Neural cell (in vitro differentiated cells): ENCODE measurements at regions not wholly inside any gene's neighbourhood (a gene's known extent, or its start where the extent isn't known, plus 50 kb on each side); places are given as distances from the start of the nearest gene placed in this dataset.

ENCODE experiments used
- H2AFZ ChIP-seq: fragments of 200-600, 300-800 bp; sonication (generic), shearing (Covaris generic); 2 replicates; pipeline ENCODE4 v1.6.0; 2014; ENCODE audit warnings: low read depth, mild to moderate bottlenecking, antibody characterized with exemption, low read length, moderate library complexity
- H3F3A ChIP-seq: fragments of 200-600 bp; shearing (Covaris generic); 2 replicates; pipeline ENCODE4 v1.6.1; 2016; ENCODE audit warnings: mild to moderate bottlenecking, moderate library complexity, mixed read lengths, antibody characterized with exemption, low read length; ENCODE audit not compliant: insufficient read depth, poor library complexity, severe bottlenecking
- H3K27ac ChIP-seq: fragments of 200-600, 300-800 bp; sonication (generic), shearing (Covaris generic); 2 replicates; pipeline ENCODE4 v1.5.1; 2014; ENCODE audit warnings: mild to moderate bottlenecking, low read length, moderate library complexity
- H3K27me3 ChIP-seq: fragments of 300-800, 200-600 bp; sonication (generic), shearing (Covaris generic); 2 replicates; pipeline ENCODE4 v1.6.0; 2014; ENCODE audit warnings: mild to moderate bottlenecking, low read depth, low read length, moderate library complexity; ENCODE audit not compliant: insufficient read depth
- H3K36me3 ChIP-seq: fragments of 300-800, 200-600 bp; sonication (generic), shearing (Covaris generic); 2 replicates; pipeline ENCODE4 v1.5.1; 2014; ENCODE audit warnings: mild to moderate bottlenecking, antibody characterized with exemption, low read length, moderate library complexity; ENCODE audit not compliant: insufficient read depth
- H3K4me2 ChIP-seq: fragments of 300-800, 200-600 bp; sonication (generic), shearing (Covaris generic); 2 replicates; pipeline ENCODE4 v1.6.0; 2014; ENCODE audit warnings: mild to moderate bottlenecking, low read length
- H3K4me3 ChIP-seq: fragments of 300-800, 200-600 bp; sonication (generic), shearing (Covaris generic); 2 replicates; pipeline ENCODE4 v1.5.1; 2014; ENCODE audit warnings: mild to moderate bottlenecking, low read length, moderate library complexity
- H3K79me2 ChIP-seq: fragments of 200-600 bp; shearing (Covaris generic); replicated peaks from 2 replicates; pipeline ENCODE4 v1.6.0; 2014; ENCODE audit warnings: mild to moderate bottlenecking, low read length, moderate library complexity; ENCODE audit not compliant: insufficient read depth
- H3K9ac ChIP-seq: fragments of 300-800, 200-600 bp; sonication (generic), shearing (Covaris generic); 2 replicates; pipeline ENCODE4 v1.6.1; 2016; ENCODE audit warnings: mild to moderate bottlenecking, low read length, mixed read lengths
- H3K9me2 ChIP-seq: fragments of 200-600 bp; shearing (Covaris generic); 2 replicates; pipeline ENCODE4 v1.6.1; 2016; ENCODE audit warnings: mild to moderate bottlenecking, low read length, mixed read lengths; ENCODE audit not compliant: insufficient read depth
- H3K9me3 ChIP-seq: fragments of 200-600, 300-800 bp; sonication (generic), shearing (Covaris generic); 2 replicates; pipeline ENCODE4 v1.6.1; 2016; ENCODE audit warnings: mild to moderate bottlenecking, mixed run types, low read length, moderate library complexity, mixed read lengths
- H4K20me1 ChIP-seq: fragments of 200-600 bp; shearing (Covaris generic); 2 replicates; pipeline ENCODE4 v1.6.1; 2016; ENCODE audit warnings: mild to moderate bottlenecking, mixed run types; ENCODE audit not compliant: insufficient read depth
- EP300 ChIP-seq: fragments of 450-650 bp; conservative IDR thresholded peaks from 2 replicates; pipeline ENCODE4 v1.6.1; 2014; ENCODE audit warnings: antibody characterized with exemption, mild to moderate bottlenecking, moderate library complexity; ENCODE audit not compliant: poor library complexity, severe bottlenecking
- EZH2 ChIP-seq: fragments of 200-600, 300-800 bp; shearing (Covaris generic), sonication (generic); IDR thresholded peaks from 2 replicates; pipeline ENCODE4 v1.6.1; 2014; ENCODE audit warnings: antibody characterized with exemption, low read length, borderline replicate concordance, mild to moderate bottlenecking; ENCODE audit not compliant: insufficient read depth, poor library complexity, severe bottlenecking
- MXI1 ChIP-seq: fragments of 450-650 bp; conservative IDR thresholded peaks from 2 replicates; pipeline ENCODE4 v1.6.1; 2014; ENCODE audit warnings: antibody characterized with exemption, mild to moderate bottlenecking; ENCODE audit not compliant: poor library complexity, severe bottlenecking
- POLR2AphosphoS5 ChIP-seq: IDR thresholded peaks from 2 replicates; pipeline ENCODE4 v1.6.1; 2012
- RAD21 ChIP-seq: fragments of 450-650 bp; conservative IDR thresholded peaks from 2 replicates; pipeline ENCODE4 v1.6.1; 2014; ENCODE audit warnings: antibody characterized with exemption, mild to moderate bottlenecking, moderate library complexity
- SMC3 ChIP-seq: fragments of 450-650 bp; conservative IDR thresholded peaks from 2 replicates; pipeline ENCODE4 v1.6.1; 2014; ENCODE audit warnings: antibody characterized with exemption, mild to moderate bottlenecking, moderate library complexity; ENCODE audit not compliant: poor library complexity
- TAF1 ChIP-seq: IDR thresholded peaks from 2 replicates; pipeline ENCODE4 v1.6.1; 2012; ENCODE audit warnings: low read depth
- TF ChIP-seq, protein P1 (sequence below): IDR thresholded peaks from 2 replicates; pipeline ENCODE4 v1.6.1; 2012; ENCODE audit warnings: borderline replicate concordance
- TF ChIP-seq, protein P2 (sequence below): fragments of 450-650 bp; IDR thresholded peaks from 2 replicates; pipeline ENCODE4 v1.5.1; 2014; ENCODE audit warnings: antibody characterized with exemption, mild to moderate bottlenecking, moderate library complexity; ENCODE audit not compliant: poor library complexity, severe bottlenecking

DNA sequence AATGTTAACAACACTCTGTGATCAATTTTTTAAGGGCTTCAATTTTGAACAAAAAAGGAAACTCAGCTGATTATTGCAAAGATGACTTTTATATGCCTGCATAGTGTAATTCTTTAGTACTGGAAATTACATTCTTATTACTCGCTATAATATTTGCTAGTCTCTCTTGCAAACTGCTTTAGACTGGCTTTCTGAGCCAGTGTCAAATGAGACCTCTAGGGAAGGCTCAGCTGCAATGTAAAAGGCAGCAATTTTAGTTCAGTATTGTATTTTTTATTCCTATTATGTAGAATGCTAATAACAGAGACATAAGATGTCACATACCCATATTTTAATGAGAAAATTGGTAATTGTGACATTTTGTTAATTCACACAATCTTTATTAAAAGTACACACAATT is 338.1 kb upstream of the LYPLAL1 start:
- H3K9me2 ChIP-seq = no peaks in the 10 kb centered on the region
- H3K27ac ChIP-seq = peak overlapping the region; percentile 81
- H3K79me2 ChIP-seq = no peaks in the 10 kb centered on the region
- H3K9ac ChIP-seq = peak overlapping the region; percentile 44
- H3K27me3 ChIP-seq = no peaks in the 10 kb centered on the region
- peak overlapping the region; percentile 33 for H3K4me3 ChIP-seq
- no peaks in the 10 kb centered on the region for H3K36me3 ChIP-seq
- no peak overlapping the region for H2AFZ ChIP-seq
- peak overlapping the region; percentile 35 for H3K4me2 ChIP-seq
- no peak for TF ChIP-seq EP300
- TF ChIP-seq MXI1 = no peak
- TF ChIP-seq, protein P1, sequence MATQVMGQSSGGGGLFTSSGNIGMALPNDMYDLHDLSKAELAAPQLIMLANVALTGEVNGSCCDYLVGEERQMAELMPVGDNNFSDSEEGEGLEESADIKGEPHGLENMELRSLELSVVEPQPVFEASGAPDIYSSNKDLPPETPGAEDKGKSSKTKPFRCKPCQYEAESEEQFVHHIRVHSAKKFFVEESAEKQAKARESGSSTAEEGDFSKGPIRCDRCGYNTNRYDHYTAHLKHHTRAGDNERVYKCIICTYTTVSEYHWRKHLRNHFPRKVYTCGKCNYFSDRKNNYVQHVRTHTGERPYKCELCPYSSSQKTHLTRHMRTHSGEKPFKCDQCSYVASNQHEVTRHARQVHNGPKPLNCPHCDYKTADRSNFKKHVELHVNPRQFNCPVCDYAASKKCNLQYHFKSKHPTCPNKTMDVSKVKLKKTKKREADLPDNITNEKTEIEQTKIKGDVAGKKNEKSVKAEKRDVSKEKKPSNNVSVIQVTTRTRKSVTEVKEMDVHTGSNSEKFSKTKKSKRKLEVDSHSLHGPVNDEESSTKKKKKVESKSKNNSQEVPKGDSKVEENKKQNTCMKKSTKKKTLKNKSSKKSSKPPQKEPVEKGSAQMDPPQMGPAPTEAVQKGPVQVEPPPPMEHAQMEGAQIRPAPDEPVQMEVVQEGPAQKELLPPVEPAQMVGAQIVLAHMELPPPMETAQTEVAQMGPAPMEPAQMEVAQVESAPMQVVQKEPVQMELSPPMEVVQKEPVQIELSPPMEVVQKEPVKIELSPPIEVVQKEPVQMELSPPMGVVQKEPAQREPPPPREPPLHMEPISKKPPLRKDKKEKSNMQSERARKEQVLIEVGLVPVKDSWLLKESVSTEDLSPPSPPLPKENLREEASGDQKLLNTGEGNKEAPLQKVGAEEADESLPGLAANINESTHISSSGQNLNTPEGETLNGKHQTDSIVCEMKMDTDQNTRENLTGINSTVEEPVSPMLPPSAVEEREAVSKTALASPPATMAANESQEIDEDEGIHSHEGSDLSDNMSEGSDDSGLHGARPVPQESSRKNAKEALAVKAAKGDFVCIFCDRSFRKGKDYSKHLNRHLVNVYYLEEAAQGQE = no peak
- TF ChIP-seq POLR2AphosphoS5 = peak; percentile 51
- H4K20me1 ChIP-seq = no peaks in the 10 kb centered on the region
- no peaks in the 10 kb centered on the region for H3K9me3 ChIP-seq
- no peaks in the 10 kb centered on the region for H3F3A ChIP-seq

- Histone ChIP-seq H3K9ac (peak overlapping the region; percentile 44), H4K20me1 (no peaks in the 10 kb centered on the region), H3K9me2 (no peaks in the 10 kb centered on the region), H3K36me3 (no peaks in the 10 kb centered on the region), H2AFZ (no peak overlapping the region), H3K27ac (peak overlapping the region; percentile 81), H3K4me3 (peak overlapping the region; percentile 33), H3K79me2 (no peaks in the 10 kb centered on the region), H3K9me3 (no peaks in the 10 kb centered on the region), H3K27me3 (no peaks in the 10 kb centered on the region), H3F3A (no peaks in the 10 kb centered on the region), H3K4me2 (peak overlapping the region; percentile 35)
- TF ChIP-seq TAF1 (no peak), MXI1 (no peak), POLR2AphosphoS5 (peak; percentile 63), SMC3 (no peak), RAD21 (no peak), EP300 (peak; percentile 70), EZH2 (no peak)
- TF ChIP-seq, protein P2, sequence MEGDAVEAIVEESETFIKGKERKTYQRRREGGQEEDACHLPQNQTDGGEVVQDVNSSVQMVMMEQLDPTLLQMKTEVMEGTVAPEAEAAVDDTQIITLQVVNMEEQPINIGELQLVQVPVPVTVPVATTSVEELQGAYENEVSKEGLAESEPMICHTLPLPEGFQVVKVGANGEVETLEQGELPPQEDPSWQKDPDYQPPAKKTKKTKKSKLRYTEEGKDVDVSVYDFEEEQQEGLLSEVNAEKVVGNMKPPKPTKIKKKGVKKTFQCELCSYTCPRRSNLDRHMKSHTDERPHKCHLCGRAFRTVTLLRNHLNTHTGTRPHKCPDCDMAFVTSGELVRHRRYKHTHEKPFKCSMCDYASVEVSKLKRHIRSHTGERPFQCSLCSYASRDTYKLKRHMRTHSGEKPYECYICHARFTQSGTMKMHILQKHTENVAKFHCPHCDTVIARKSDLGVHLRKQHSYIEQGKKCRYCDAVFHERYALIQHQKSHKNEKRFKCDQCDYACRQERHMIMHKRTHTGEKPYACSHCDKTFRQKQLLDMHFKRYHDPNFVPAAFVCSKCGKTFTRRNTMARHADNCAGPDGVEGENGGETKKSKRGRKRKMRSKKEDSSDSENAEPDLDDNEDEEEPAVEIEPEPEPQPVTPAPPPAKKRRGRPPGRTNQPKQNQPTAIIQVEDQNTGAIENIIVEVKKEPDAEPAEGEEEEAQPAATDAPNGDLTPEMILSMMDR = no peak
- TF ChIP-seq, protein P1 = peak; percentile 30
Observed at GRCh38 chr1:218836264-218836663, 337.4 kb upstream of the LYPLAL1 start.
